Erythroblast (primary cell): ENCODE measurements at regions not wholly inside any gene's neighbourhood (a gene's known extent, or its start where the extent isn't known, plus 50 kb on each side); places are given as distances from the start of the nearest gene placed in this dataset.
"Not testable (repeated sequence)": the region's sequence is repeated elsewhere in the genome, so short reads cannot be mapped to it uniquely, and the experiment has no call there.

Experiments used
- GATA1 ChIP-seq: IDR thresholded peaks from 2 replicates; pipeline ENCODE4 v1.6.1; 2011; ENCODE audit warnings: low read depth, mild to moderate bottlenecking, control low read depth, low read length, moderate library complexity
- POLR2A ChIP-seq: IDR thresholded peaks from 2 replicates; pipeline ENCODE4 v1.6.1; 2011; ENCODE audit warnings: mild to moderate bottlenecking, low read length

GRCh38 chr1:146683126-146683429 lies 255.0 kb upstream of the NBPF12 start:
- TF ChIP-seq POLR2A, GATA1: not testable (repeated sequence)
